H9 (cell line): ENCODE measurements at regions not wholly inside any gene's neighbourhood (a gene's known extent, or its start where the extent isn't known, plus 50 kb on each side); places are given as distances from the start of the nearest gene placed in this dataset.

ENCODE experiments used
- DNase-seq: peaks from one replicate; pipeline ENCODE4 v3.0.0-alpha.2; 2017
- H2AFZ ChIP-seq: one replicate; pipeline ENCODE4 v1.6.1; 2013; ENCODE audit warnings: mild to moderate bottlenecking, low read length, control low read depth, moderate library complexity
- H2AK5ac ChIP-seq: 2 replicates; pipeline ENCODE4 v1.6.1; 2013; ENCODE audit warnings: low read length, control low read depth, mixed read lengths; ENCODE audit not compliant: insufficient read length
- H2BK120ac ChIP-seq: one replicate; pipeline ENCODE4 v1.6.1; 2013; ENCODE audit warnings: low read depth, mild to moderate bottlenecking, low read length, control low read depth, inconsistent platforms; ENCODE audit not compliant: poor library complexity, severe bottlenecking
- H2BK12ac ChIP-seq: 2 replicates; pipeline ENCODE4 v1.6.1; 2013; ENCODE audit warnings: low read length, control low read depth, mixed read lengths, low read depth; ENCODE audit not compliant: insufficient read length
- H2BK15ac ChIP-seq: 2 replicates; pipeline ENCODE4 v1.6.1; 2013; ENCODE audit warnings: low read depth, low read length, control low read depth
- H2BK20ac ChIP-seq: one replicate; pipeline ENCODE4 v1.6.1; 2013; ENCODE audit warnings: low read depth, mild to moderate bottlenecking, low read length, control low read depth, inconsistent platforms; ENCODE audit not compliant: poor library complexity, severe bottlenecking
- H2BK5ac ChIP-seq: 2 replicates; pipeline ENCODE4 v1.6.1; 2013; ENCODE audit warnings: low read length, control low read depth, mixed read lengths; ENCODE audit not compliant: insufficient read length
- H3K14ac ChIP-seq: 2 replicates; pipeline ENCODE4 v1.6.1; 2013; ENCODE audit warnings: low read length, control low read depth; ENCODE audit not compliant: insufficient read depth
- H3K18ac ChIP-seq: 2 replicates; pipeline ENCODE4 v1.6.1; 2013; ENCODE audit warnings: low read depth, mild to moderate bottlenecking, mixed read lengths, low read length, control low read depth; ENCODE audit not compliant: insufficient read length
- H3K23ac ChIP-seq: 2 replicates; pipeline ENCODE4 v1.6.1; 2013; ENCODE audit warnings: low read length, control low read depth, mixed read lengths, low read depth; ENCODE audit not compliant: insufficient read length
- H3K23me2 ChIP-seq: 2 replicates; pipeline ENCODE4 v1.6.1; 2013; ENCODE audit warnings: low read depth, mild to moderate bottlenecking, mixed read lengths, low read length, control low read depth; ENCODE audit not compliant: insufficient read length, poor library complexity, severe bottlenecking
- H3K27ac ChIP-seq: 2 replicates; pipeline ENCODE4 v1.5.1; 2013; ENCODE audit warnings: low read length, control low read depth, mixed read lengths, low read depth; ENCODE audit not compliant: insufficient read length
- H3K27me3 ChIP-seq: 2 replicates; pipeline ENCODE4 v1.6.1; 2013; ENCODE audit warnings: low read length, control low read depth, inconsistent platforms; ENCODE audit not compliant: insufficient read depth
- H3K4ac ChIP-seq: 2 replicates; pipeline ENCODE4 v1.6.1; 2013; ENCODE audit warnings: low read depth, mild to moderate bottlenecking, control low read depth, inconsistent platforms, low read length, moderate library complexity
- H3K4me1 ChIP-seq: 2 replicates; pipeline ENCODE4 v1.6.1; 2013; ENCODE audit warnings: low read length, control low read depth, inconsistent platforms; ENCODE audit not compliant: insufficient read depth
- H3K4me2 ChIP-seq: 2 replicates; pipeline ENCODE4 v1.6.1; 2013; ENCODE audit warnings: low read length, control low read depth, mixed read lengths; ENCODE audit not compliant: insufficient read length, insufficient read depth
- H3K56ac ChIP-seq: 2 replicates; pipeline ENCODE4 v1.6.1; 2013; ENCODE audit warnings: low read depth, mild to moderate bottlenecking, mixed read lengths, low read length, control low read depth; ENCODE audit not compliant: insufficient read length
- H3K79me1 ChIP-seq: 2 replicates; pipeline ENCODE4 v1.6.1; 2013; ENCODE audit warnings: low read depth, mild to moderate bottlenecking, moderate library complexity, low read length, control low read depth, inconsistent platforms; ENCODE audit not compliant: insufficient read depth, poor library complexity, severe bottlenecking
- H3K79me2 ChIP-seq: 2 replicates; pipeline ENCODE4 v1.6.1; 2013; ENCODE audit warnings: low read length, control low read depth, inconsistent platforms; ENCODE audit not compliant: insufficient read depth
- H3K9ac ChIP-seq: 2 replicates; pipeline ENCODE4 v1.6.1; 2013; ENCODE audit warnings: low read length, control low read depth, mixed read lengths; ENCODE audit not compliant: insufficient read length; ENCODE audit errors: extremely low read depth
- H3K9me3 ChIP-seq: one replicate; pipeline ENCODE4 v1.6.1; 2013; ENCODE audit warnings: low read depth, low read length, inconsistent platforms; ENCODE audit not compliant: control insufficient read depth
- H3T11ph ChIP-seq: one replicate; pipeline ENCODE4 v1.6.1; 2013; ENCODE audit warnings: mild to moderate bottlenecking, low read length, control low read depth, inconsistent platforms
- H4K20me1 ChIP-seq: one replicate; pipeline ENCODE4 v1.6.1; 2013; ENCODE audit not compliant: control insufficient read depth, insufficient read length, insufficient read depth
- H4K5ac ChIP-seq: 2 replicates; pipeline ENCODE4 v1.6.1; 2013; ENCODE audit warnings: low read depth, mild to moderate bottlenecking, mixed read lengths, low read length, control low read depth; ENCODE audit not compliant: insufficient read length
- H4K8ac ChIP-seq: replicated peaks from 2 replicates; pipeline ENCODE4 v1.6.1; 2013; ENCODE audit warnings: low read length, control low read depth, mixed read lengths, low read depth; ENCODE audit not compliant: insufficient read length
- H4K91ac ChIP-seq: 2 replicates; pipeline ENCODE4 v1.6.1; 2013; ENCODE audit warnings: low read depth, mild to moderate bottlenecking, moderate library complexity, mixed read lengths, low read length, control low read depth; ENCODE audit not compliant: insufficient read length
- H3K27ac Mint-ChIP-seq, 3 experiments: 2 replicates in 2 of 3; 3 replicates in 1 of 3; pipeline ENCODE4 v1.8.0; 2020 to 2021; ENCODE audit warnings: mixed read lengths in 3 of 3, mild to moderate bottlenecking in 1 of 3, moderate library complexity in 1 of 3
- H3K27me3 Mint-ChIP-seq: 2 replicates; pipeline ENCODE4 v1.8.0; 2021; ENCODE audit warnings: low read depth, mild to moderate bottlenecking, moderate library complexity, mixed read lengths
- H3K36me3 Mint-ChIP-seq, 3 experiments: 2 replicates in 2 of 3; 3 replicates in 1 of 3; pipeline ENCODE4 v1.8.0; 2020 to 2021; ENCODE audit warnings: low read depth in 3 of 3, mixed read lengths in 3 of 3; ENCODE audit not compliant: insufficient read depth in 1 of 3
- H3K4me1 Mint-ChIP-seq, 2 experiments: 2 replicates each; pipeline ENCODE4 v1.8.0; 2020; ENCODE audit warnings: mixed read lengths in 2 of 2
- H3K4me3 Mint-ChIP-seq, 2 experiments: 2 replicates in 1 of 2; 3 replicates in 1 of 2; pipeline ENCODE4 v1.8.0; 2020 to 2021; ENCODE audit warnings: mild to moderate bottlenecking in 2 of 2, mixed read lengths in 2 of 2, moderate library complexity in 1 of 2
- H3K9me3 Mint-ChIP-seq, 2 experiments: 2 replicates in 1 of 2; 3 replicates in 1 of 2; pipeline ENCODE4 v1.8.0; 2020; ENCODE audit warnings: mild to moderate bottlenecking in 2 of 2, mixed read lengths in 2 of 2, moderate library complexity in 1 of 2
- CTCF ChIP-seq: fragments of 200-600 bp; sonication (generic); conservative IDR thresholded peaks from 3 replicates; pipeline ENCODE4 v1.8.0; 2021; ENCODE audit warnings: antibody characterized with exemption, mild to moderate bottlenecking
- WGBS: extraction: QIAGEN DNeasy Blood & Tissue Kit; methylation state at CpG from one replicate; pipeline ENCODE4 v1.1.7; 2013; ENCODE audit warnings: missing lambda C conversion rate, low lambda C conversion rate, mixed read lengths; ENCODE audit not compliant: insufficient read length; ENCODE audit errors: extremely low coverage; 5-methylcytosine and 5-hydroxymethylcytosine counted together

GRCh38 chr6:151729829-151730495 is 77.5 kb upstream of the ESR1 start:
- H3K4ac ChIP-seq, result no peak overlapping the region
- DNase-seq, result peak; percentile 37
- H3K79me2 ChIP-seq, result no peaks in the 10 kb centered on the region
- H3K56ac ChIP-seq, result no peak overlapping the region
- no peaks in the 10 kb centered on the region for H3K4me1 Mint-ChIP-seq
- H2BK20ac ChIP-seq, result no peak overlapping the region
- no peak overlapping the region for H2BK120ac ChIP-seq
- H2BK12ac ChIP-seq, result no peak overlapping the region
- H3K9me3 Mint-ChIP-seq, result no peaks in the 10 kb centered on the region; a peak in 2 of 5 replicates
- no peak overlapping the region for H4K5ac ChIP-seq
- no peak overlapping the region for H2BK15ac ChIP-seq
- no peaks in the 10 kb centered on the region for H3K79me1 ChIP-seq
- no peaks in the 10 kb centered on the region for H3K36me3 Mint-ChIP-seq
- H3K9ac ChIP-seq, result no peak overlapping the region
- H3K4me2 ChIP-seq, result no peak overlapping the region
- no peak overlapping the region for H3K23ac ChIP-seq
- H3K27me3 ChIP-seq, result no peaks in the 10 kb centered on the region; the same call in 1 of the 2 replicates
- WGBS, result no CpG with 5 or more reads among the region's 6 CpGs
- no peak overlapping the region for H3K14ac ChIP-seq
- no peak overlapping the region for H4K8ac ChIP-seq
- no peak overlapping the region for H2AFZ ChIP-seq
- H4K91ac ChIP-seq, result no peak overlapping the region
- no peak overlapping the region for H2AK5ac ChIP-seq
- TF ChIP-seq CTCF, result no peak
- H2BK5ac ChIP-seq, result no peak overlapping the region
- no peaks in the 10 kb centered on the region for H3K4me1 ChIP-seq
- no peak overlapping the region for H3K4me3 Mint-ChIP-seq
- no peak overlapping the region for H3K27ac ChIP-seq
- H3K23me2 ChIP-seq, result no peaks in the 10 kb centered on the region
- no peak overlapping the region for H3K27ac Mint-ChIP-seq
- no peak overlapping the region for H3K18ac ChIP-seq
- H3K27me3 Mint-ChIP-seq, result peaks cover 3% of the 10 kb centered on the region; the same call in 1 of the 2 replicates
- no peak overlapping the region for H3T11ph ChIP-seq
- H4K20me1 ChIP-seq, result no peaks in the 10 kb centered on the region
- no peaks in the 10 kb centered on the region for H3K9me3 ChIP-seq
